Mesothelial cell of epicardium (in vitro differentiated cells): ENCODE measurements at regions not wholly inside any gene's neighbourhood (a gene's known extent, or its start where the extent isn't known, plus 50 kb on each side); places are given as distances from the start of the nearest gene placed in this dataset.

ENCODE experiments used
- DNase-seq, 2 experiments: peaks; one replicate each; pipeline ENCODE4 v3.0.0; 2021; ENCODE audit warnings: low spot score in 2 of 2; ENCODE audit not compliant: unreplicated experiment in 2 of 2
- H3K27ac Mint-ChIP-seq: 2 replicates; pipeline ENCODE4 v1.8.0; 2021; ENCODE audit warnings: mixed read lengths
- H3K27me3 Mint-ChIP-seq: 2 replicates; pipeline ENCODE4 v1.8.0; 2021; ENCODE audit warnings: low read depth, mixed read lengths
- H3K36me3 Mint-ChIP-seq: 2 replicates; pipeline ENCODE4 v1.8.0; 2021; ENCODE audit warnings: mixed read lengths
- H3K4me1 Mint-ChIP-seq: 2 replicates; pipeline ENCODE4 v1.8.0; 2021; ENCODE audit warnings: mixed read lengths
- H3K4me3 Mint-ChIP-seq: 2 replicates; pipeline ENCODE4 v1.8.0; 2021; ENCODE audit warnings: mild to moderate bottlenecking, moderate library complexity, mixed read lengths
- H3K9me3 Mint-ChIP-seq: 2 replicates; pipeline ENCODE4 v1.8.0; 2021; ENCODE audit warnings: mixed read lengths
- CTCF ChIP-seq: fragments of 200-600 bp; sonication (generic); IDR thresholded peaks from one replicate; pipeline ENCODE4 v1.5.0; 2021; ENCODE audit warnings: antibody characterized with exemption; ENCODE audit not compliant: unreplicated experiment

- no peak overlapping the region for H3K4me3 Mint-ChIP-seq
- H3K27ac Mint-ChIP-seq: no peak overlapping the region
- no peak for DNase-seq
- peaks cover 15% of the 10 kb centered on the region for H3K9me3 Mint-ChIP-seq
- no peaks in the 10 kb centered on the region for H3K36me3 Mint-ChIP-seq
- no peaks in the 10 kb centered on the region for H3K27me3 Mint-ChIP-seq
- no peak for TF ChIP-seq CTCF
- no peaks in the 10 kb centered on the region for H3K4me1 Mint-ChIP-seq
Observed at GRCh38 chr18:77821892-77822291, 572.2 kb downstream of the GALR1 start.

GRCh38 chr18:77822632-77823031 is 573.0 kb downstream of the GALR1 start:
- Mint-ChIP-seq H3K9me3 (peaks cover 15% of the 10 kb centered on the region), H3K36me3 (no peaks in the 10 kb centered on the region), H3K4me3 (no peak overlapping the region), H3K4me1 (no peaks in the 10 kb centered on the region), H3K27ac (no peak overlapping the region), H3K27me3 (no peaks in the 10 kb centered on the region)
- DNase-seq: no peak
- no peak for TF ChIP-seq CTCF

- H3K36me3 Mint-ChIP-seq: no peaks in the 10 kb centered on the region
- peaks cover 2% of the 10 kb centered on the region for H3K27me3 Mint-ChIP-seq
- no peak overlapping the region for H3K27ac Mint-ChIP-seq
- no peak for DNase-seq
- TF ChIP-seq CTCF: no peak
- no peak overlapping the region for H3K4me3 Mint-ChIP-seq
- H3K4me1 Mint-ChIP-seq: no peaks in the 10 kb centered on the region
- no peaks in the 10 kb centered on the region for H3K9me3 Mint-ChIP-seq
Observed at GRCh38 chr18:77833807-77834206, 584.2 kb downstream of the GALR1 start.

- no peaks in the 10 kb centered on the region for H3K4me1 Mint-ChIP-seq
Observed at GRCh38 chr18:77851802-77852201, 602.2 kb downstream of the GALR1 start.

GRCh38 chr18:77853859-77854258 is 604.2 kb downstream of the GALR1 start:
- H3K27ac Mint-ChIP-seq: no peak overlapping the region

More at GRCh38 chr18:77851802-77852201, 602.2 kb downstream of the GALR1 start:
- H3K36me3 Mint-ChIP-seq: no peaks in the 10 kb centered on the region
- no peak overlapping the region for H3K27ac Mint-ChIP-seq
- no peak for DNase-seq
- no peaks in the 10 kb centered on the region for H3K9me3 Mint-ChIP-seq
- H3K4me3 Mint-ChIP-seq: no peak overlapping the region
- peaks cover 9% of the 10 kb centered on the region for H3K27me3 Mint-ChIP-seq
- TF ChIP-seq CTCF: no peak

More at GRCh38 chr18:77853859-77854258, 604.2 kb downstream of the GALR1 start:
- Mint-ChIP-seq H3K4me1 (no peaks in the 10 kb centered on the region), H3K36me3 (no peaks in the 10 kb centered on the region), H3K27me3 (peaks cover 18% of the 10 kb centered on the region), H3K4me3 (no peak overlapping the region), H3K9me3 (no peaks in the 10 kb centered on the region)
- no peak for DNase-seq
- no peak for TF ChIP-seq CTCF
